GM12878 (cell line): ENCODE measurements at regions not wholly inside any gene's neighbourhood (a gene's known extent, or its start where the extent isn't known, plus 50 kb on each side); places are given as distances from the start of the nearest gene placed in this dataset.

Experiments used
- ATAC-seq: fragments of 200-7000 bp; cut with Tn5 transposase; 3 replicates; pipeline ENCODE4 v1.9.1; 2020; ENCODE audit warnings: mild to moderate bottlenecking, moderate library complexity
- BruUV-seq: library from RNA; stranded (reverse); fragments of 400-500 nt; replicated peaks from 2 replicates; lab custom pipeline; 2021; lab: Mats Ljungman, UMichigan
- CTCF ChIA-PET: fragments of 300-600 bp; sonication (Branson Sonifier 250); formaldehyde crosslinking; extraction: SDS; loops from one replicate; lab custom pipeline; 2021; ENCODE audit warnings: inconsistent platforms; lab: Yijun Ruan, JAX
- POLR2A ChIA-PET: fragments of 350-600 bp; formaldehyde crosslinking; extraction: SDS; loops from one replicate; lab custom pipeline; 2021; ENCODE audit warnings: inconsistent platforms; lab: Charles Lee
- RAD21 ChIA-PET: fragments of 300-600 bp; sonication (Branson Sonifier 250); formaldehyde crosslinking; loops from one replicate; lab custom pipeline; 2023; ENCODE audit warnings: antibody characterized with exemption; ENCODE audit not compliant: unreplicated experiment; lab: Charles Lee
- SMC1A ChIA-PET: fragments of 300-600 bp; sonication (Branson Sonifier 250); formaldehyde crosslinking; loops from one replicate; lab custom pipeline; 2023; ENCODE audit not compliant: unreplicated experiment, uncharacterized antibody; lab: Charles Lee
- DNase-seq: peaks from one replicate; pipeline ENCODE4 v3.0.0-alpha.2; 2011; ENCODE audit warnings: low read depth, low spot score
- FAIRE-seq: peaks from 3 replicates; lab custom pipeline; 2011; peaks lifted over from hg19 to GRCh38; lab: Jason Lieb, UNC
- H2AFZ ChIP-seq: 2 replicates; pipeline ENCODE4 v1.6.0; 2011; ENCODE audit warnings: low read depth, low read length, control low read depth; ENCODE audit not compliant: control insufficient read depth
- H3K27ac ChIP-seq: 2 replicates; pipeline ENCODE4 v1.5.1; 2011; ENCODE audit warnings: control low read depth; ENCODE audit not compliant: control insufficient read depth, insufficient read depth
- H3K27me3 ChIP-seq, 2 experiments: replicated peaks in 1 of 2; 2 replicates each; pipeline versions ENCODE4 v1.6.0 to v1.6.1; 2011; ENCODE audit warnings: low read length in 1 of 2; ENCODE audit not compliant: control insufficient read depth in 2 of 2, insufficient read depth in 2 of 2
- H3K36me3 ChIP-seq, 2 experiments: 2 replicates each; pipeline ENCODE4 v1.5.1; 2011; ENCODE audit warnings: low read length in 1 of 2; ENCODE audit not compliant: control insufficient read depth in 2 of 2, insufficient read depth in 2 of 2
- H3K4me1 ChIP-seq: 2 replicates; pipeline ENCODE4 v1.6.1; 2011; ENCODE audit warnings: mild to moderate bottlenecking, low read length, moderate library complexity, mixed read lengths; ENCODE audit not compliant: control insufficient read depth, insufficient read depth
- H3K4me2 ChIP-seq: 2 replicates; pipeline ENCODE4 v1.6.0; 2011; ENCODE audit warnings: control low read depth; ENCODE audit not compliant: control insufficient read depth, insufficient read depth
- H3K4me3 ChIP-seq: fragments of 200-600 bp; sonication (generic); 2 replicates; pipeline ENCODE4 v1.5.1; 2016
- H3K79me2 ChIP-seq: 2 replicates; pipeline ENCODE4 v1.6.0; 2011; ENCODE audit warnings: low read length; ENCODE audit not compliant: control insufficient read depth, insufficient read depth
- H3K9ac ChIP-seq: 2 replicates; pipeline ENCODE4 v1.8.0; 2011; ENCODE audit warnings: low read length, control low read depth, mixed read lengths; ENCODE audit not compliant: control insufficient read depth, insufficient read depth
- H3K9me3 ChIP-seq: replicated peaks from 3 replicates; pipeline ENCODE4 v1.5.1; 2011; ENCODE audit warnings: mild to moderate bottlenecking, low read length; ENCODE audit not compliant: control insufficient read depth, insufficient read depth
- H4K20me1 ChIP-seq: 2 replicates; pipeline ENCODE4 v1.6.0; 2011; ENCODE audit not compliant: control insufficient read depth, insufficient read depth
- EP300 ChIP-seq, 2 experiments: fragments of 150-350 bp in 1 of 2; IDR thresholded peaks; 2 replicates each; pipeline ENCODE4 v1.6.1; 2011 to 2012; ENCODE audit warnings: low read depth in 2 of 2, low read length in 2 of 2, borderline replicate concordance in 1 of 2, improper control_type of control experiment in 1 of 2, inconsistent platforms in 1 of 2; ENCODE audit not compliant: control insufficient read depth in 1 of 2
- FOXK2 ChIP-seq: fragments of 450-650 bp; IDR thresholded peaks from 2 replicates; pipeline ENCODE4 v1.6.1; 2017; ENCODE audit warnings: mild to moderate bottlenecking, moderate library complexity
- MYC ChIP-seq: IDR thresholded peaks from 2 replicates; pipeline ENCODE4 v1.6.1; 2011; ENCODE audit warnings: mild to moderate bottlenecking, low read length, moderate library complexity, inconsistent platforms; ENCODE audit not compliant: insufficient read depth, insufficient replicate concordance, insufficient read length, severe bottlenecking
- SMC3 ChIP-seq: IDR thresholded peaks from 2 replicates; pipeline ENCODE4 v1.6.1; 2011; ENCODE audit warnings: low read length, improper control_type of control experiment, borderline replicate concordance
- SP1 ChIP-seq: IDR thresholded peaks from one replicate; pipeline ENCODE4 v1.6.1; 2011; ENCODE audit warnings: low read depth, low read length
- STAT3 ChIP-seq: IDR thresholded peaks from 2 replicates; pipeline ENCODE4 v1.6.1; 2011; ENCODE audit warnings: low read depth, low read length, improper control_type of control experiment
- SUPT20H ChIP-seq: IDR thresholded peaks from 2 replicates; pipeline ENCODE4 v1.6.1; 2011; ENCODE audit warnings: low read depth, mild to moderate bottlenecking, low read length, moderate library complexity, borderline replicate concordance; ENCODE audit not compliant: control insufficient read depth
- TARDBP ChIP-seq: IDR thresholded peaks from 2 replicates; pipeline ENCODE4 v1.6.1; 2016; ENCODE audit warnings: borderline replicate concordance
- YBX1 ChIP-seq: fragments of 450-650 bp; IDR thresholded peaks from 2 replicates; pipeline ENCODE4 v1.6.1; 2016; ENCODE audit warnings: antibody characterized with exemption
- ZSCAN29 ChIP-seq: fragments of 450-650 bp; IDR thresholded peaks from 2 replicates; pipeline ENCODE4 v1.6.1; 2017; ENCODE audit warnings: mild to moderate bottlenecking, moderate library complexity
- WGBS: methylation state at CpG from one replicate; pipeline ENCODE4 v1.1.6; 2016; ENCODE audit warnings: low lambda C conversion rate; ENCODE audit not compliant: insufficient replicate concordance, insufficient coverage; ENCODE audit errors: missing lambda C conversion rate; 5-methylcytosine and 5-hydroxymethylcytosine counted together
- in situ Hi-C: fragments of 300-500 bp; cut with MboI; formaldehyde crosslinking; loops from 9 replicates; pipeline ENCODE4 v1.14.3; 2018; ENCODE audit warnings: mixed read lengths
- intact Hi-C: fragments of 100-400 bp; cut with micrococcal nuclease; formaldehyde crosslinking; loops from one replicate; pipeline ENCODE4 v1.14.2; 2022; ENCODE audit not compliant: unreplicated experiment
- TF ChIP-seq, protein P1 (sequence below): fragments of 450-650 bp; IDR thresholded peaks from 2 replicates; pipeline ENCODE4 v1.6.1; 2017; ENCODE audit warnings: antibody characterized with exemption, mild to moderate bottlenecking, moderate library complexity

GRCh38 chr11:112871909-112872500 lies 89.2 kb upstream of the NCAM1 start:
- SMC1A ChIA-PET = no interaction called here
- Histone ChIP-seq H3K9me3 (no peaks in the 10 kb centered on the region), H3K9ac (no peak overlapping the region), H3K4me3 (no peak overlapping the region), H3K36me3 (no peaks in the 10 kb centered on the region), H3K4me2 (no peak overlapping the region), H3K27ac (no peak overlapping the region), H3K27me3 (no peaks in the 10 kb centered on the region; a peak in 1 of 4 replicates), H3K4me1 (no peaks in the 10 kb centered on the region), H3K79me2 (no peaks in the 10 kb centered on the region), H2AFZ (no peak overlapping the region), H4K20me1 (no peaks in the 10 kb centered on the region)
- ATAC-seq (no peak), FAIRE-seq (no peak), DNase-seq (no peak)
- no TSS peak for BruUV-seq
- TF ChIP-seq STAT3 (no peak), YBX1 (no peak), MYC (no peak), SMC3 (no peak), FOXK2 (no peak), SUPT20H (no peak), EP300 (IDR thresholded peaks at IDR 0.05; ENCODE audit: borderline replicate concordance in 1 of 2, control insufficient read depth in 1 of 2, low read depth in 2 of 2, low read length in 2 of 2) (no peak), SP1 (no peak), TARDBP (no peak), ZSCAN29 (no peak)
- TF ChIP-seq, protein P1, sequence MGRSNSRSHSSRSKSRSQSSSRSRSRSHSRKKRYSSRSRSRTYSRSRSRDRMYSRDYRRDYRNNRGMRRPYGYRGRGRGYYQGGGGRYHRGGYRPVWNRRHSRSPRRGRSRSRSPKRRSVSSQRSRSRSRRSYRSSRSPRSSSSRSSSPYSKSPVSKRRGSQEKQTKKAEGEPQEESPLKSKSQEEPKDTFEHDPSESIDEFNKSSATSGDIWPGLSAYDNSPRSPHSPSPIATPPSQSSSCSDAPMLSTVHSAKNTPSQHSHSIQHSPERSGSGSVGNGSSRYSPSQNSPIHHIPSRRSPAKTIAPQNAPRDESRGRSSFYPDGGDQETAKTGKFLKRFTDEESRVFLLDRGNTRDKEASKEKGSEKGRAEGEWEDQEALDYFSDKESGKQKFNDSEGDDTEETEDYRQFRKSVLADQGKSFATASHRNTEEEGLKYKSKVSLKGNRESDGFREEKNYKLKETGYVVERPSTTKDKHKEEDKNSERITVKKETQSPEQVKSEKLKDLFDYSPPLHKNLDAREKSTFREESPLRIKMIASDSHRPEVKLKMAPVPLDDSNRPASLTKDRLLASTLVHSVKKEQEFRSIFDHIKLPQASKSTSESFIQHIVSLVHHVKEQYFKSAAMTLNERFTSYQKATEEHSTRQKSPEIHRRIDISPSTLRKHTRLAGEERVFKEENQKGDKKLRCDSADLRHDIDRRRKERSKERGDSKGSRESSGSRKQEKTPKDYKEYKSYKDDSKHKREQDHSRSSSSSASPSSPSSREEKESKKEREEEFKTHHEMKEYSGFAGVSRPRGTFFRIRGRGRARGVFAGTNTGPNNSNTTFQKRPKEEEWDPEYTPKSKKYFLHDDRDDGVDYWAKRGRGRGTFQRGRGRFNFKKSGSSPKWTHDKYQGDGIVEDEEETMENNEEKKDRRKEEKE = no peak
- RAD21 ChIA-PET = no interaction called here
- WGBS = 5% methylated on average over 7 of the region's 7 CpGs
- POLR2A ChIA-PET = no interaction called here
- CTCF ChIA-PET = no interaction called here
- intact Hi-C loops = no loop called here
- in situ Hi-C loops = no loop called here
